ENCODE measurements at regions not wholly inside any gene's neighbourhood (a gene's known extent, or its start where the extent isn't known, plus 50 kb on each side); places are given as distances from the start of the nearest gene placed in this dataset.

- DNase-seq (no peak), ATAC-seq (no peak)
- Histone ChIP-seq H3K27me3 (no peaks in the 10 kb centered on the region), H3K4me3 (no peak overlapping the region), H3K9me3 (no peaks in the 10 kb centered on the region), H3K36me3 (no peaks in the 10 kb centered on the region), H3K27ac (no peak overlapping the region), H3K4me1 (no peaks in the 10 kb centered on the region)
- TF ChIP-seq, protein P1, sequence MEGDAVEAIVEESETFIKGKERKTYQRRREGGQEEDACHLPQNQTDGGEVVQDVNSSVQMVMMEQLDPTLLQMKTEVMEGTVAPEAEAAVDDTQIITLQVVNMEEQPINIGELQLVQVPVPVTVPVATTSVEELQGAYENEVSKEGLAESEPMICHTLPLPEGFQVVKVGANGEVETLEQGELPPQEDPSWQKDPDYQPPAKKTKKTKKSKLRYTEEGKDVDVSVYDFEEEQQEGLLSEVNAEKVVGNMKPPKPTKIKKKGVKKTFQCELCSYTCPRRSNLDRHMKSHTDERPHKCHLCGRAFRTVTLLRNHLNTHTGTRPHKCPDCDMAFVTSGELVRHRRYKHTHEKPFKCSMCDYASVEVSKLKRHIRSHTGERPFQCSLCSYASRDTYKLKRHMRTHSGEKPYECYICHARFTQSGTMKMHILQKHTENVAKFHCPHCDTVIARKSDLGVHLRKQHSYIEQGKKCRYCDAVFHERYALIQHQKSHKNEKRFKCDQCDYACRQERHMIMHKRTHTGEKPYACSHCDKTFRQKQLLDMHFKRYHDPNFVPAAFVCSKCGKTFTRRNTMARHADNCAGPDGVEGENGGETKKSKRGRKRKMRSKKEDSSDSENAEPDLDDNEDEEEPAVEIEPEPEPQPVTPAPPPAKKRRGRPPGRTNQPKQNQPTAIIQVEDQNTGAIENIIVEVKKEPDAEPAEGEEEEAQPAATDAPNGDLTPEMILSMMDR (IDR thresholded peaks at IDR 0.05) = no peak
- intact Hi-C loops (cut with DNase I) = no loop called here
Observed at GRCh38 chr3:146861262-146861661, 256.1 kb upstream of the PLSCR5 start.

DNA sequence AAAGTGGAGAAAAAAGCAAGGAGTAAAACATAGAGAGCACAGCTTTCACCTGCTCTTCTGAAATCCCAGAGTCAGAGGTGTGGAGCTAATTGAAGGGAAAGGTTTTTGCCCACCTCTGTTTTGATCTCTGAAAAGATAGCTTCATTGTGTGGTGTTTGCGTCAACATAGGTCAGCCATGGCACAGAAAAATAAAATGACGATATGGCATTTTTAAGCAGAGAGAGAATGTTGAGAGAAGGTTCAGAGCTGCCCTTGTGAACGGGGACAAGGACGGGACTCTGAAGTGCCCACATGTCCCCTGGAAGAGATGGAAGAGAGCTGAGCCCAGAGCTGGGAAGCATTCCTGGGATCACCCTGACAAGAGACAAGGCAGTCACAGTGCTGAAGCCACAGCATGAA is 249.4 kb upstream of the PLSCR5 start:
- DNase-seq (no peak), ATAC-seq (no peak)
- H3K4me3 ChIP-seq = no peak overlapping the region
- H3K27ac ChIP-seq = no peak overlapping the region
- no peaks in the 10 kb centered on the region for H3K27me3 ChIP-seq
- no peaks in the 10 kb centered on the region for H3K9me3 ChIP-seq
- H3K36me3 ChIP-seq = no peaks in the 10 kb centered on the region
- TF ChIP-seq, protein P1 (IDR thresholded peaks at IDR 0.05) = no peak
- intact Hi-C loops (cut with DNase I) = no loop called here
- H3K4me1 ChIP-seq = no peaks in the 10 kb centered on the region

DNA sequence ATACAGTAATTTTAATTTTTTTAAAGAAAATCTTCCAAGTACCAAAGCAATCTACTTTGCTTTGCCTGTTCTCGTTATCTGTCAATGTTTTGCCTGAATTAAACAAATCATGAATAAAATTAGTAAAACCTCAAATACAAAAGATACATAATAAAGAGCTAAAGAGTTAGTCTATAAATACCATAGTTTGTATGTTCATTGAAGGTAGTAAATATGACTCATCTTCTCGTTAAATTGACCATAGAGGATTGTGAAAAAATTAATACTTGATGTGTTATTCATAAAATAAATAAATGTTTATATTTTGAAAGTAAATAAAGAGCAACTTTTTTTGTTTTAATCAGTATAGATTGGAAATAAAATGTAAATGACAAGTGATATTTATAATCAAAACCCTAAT is 246.5 kb upstream of the PLSCR5 start:
- no peaks in the 10 kb centered on the region for H3K36me3 ChIP-seq
- H3K4me1 ChIP-seq = no peaks in the 10 kb centered on the region
- TF ChIP-seq, protein P1 (IDR thresholded peaks at IDR 0.05) = no peak
- intact Hi-C loops (cut with DNase I) = no loop called here
- H3K4me3 ChIP-seq = no peak overlapping the region
- ATAC-seq = no peak
- no peaks in the 10 kb centered on the region for H3K27me3 ChIP-seq
- no peaks in the 10 kb centered on the region for H3K9me3 ChIP-seq
- H3K27ac ChIP-seq = no peak overlapping the region
- DNase-seq = no peak

- no peak overlapping the region for H3K4me3 ChIP-seq
- H3K4me1 ChIP-seq = no peaks in the 10 kb centered on the region
- no peak for DNase-seq
- no peaks in the 10 kb centered on the region for H3K36me3 ChIP-seq
- no peaks in the 10 kb centered on the region for H3K9me3 ChIP-seq
- no peak for ATAC-seq
- no peaks in the 10 kb centered on the region for H3K27me3 ChIP-seq
- TF ChIP-seq, protein P1 (IDR thresholded peaks at IDR 0.05) = no peak
- no peak overlapping the region for H3K27ac ChIP-seq
- intact Hi-C loops (cut with DNase I) = no loop called here
Observed at GRCh38 chr3:146845361-146845760, 240.2 kb upstream of the PLSCR5 start.

DNA sequence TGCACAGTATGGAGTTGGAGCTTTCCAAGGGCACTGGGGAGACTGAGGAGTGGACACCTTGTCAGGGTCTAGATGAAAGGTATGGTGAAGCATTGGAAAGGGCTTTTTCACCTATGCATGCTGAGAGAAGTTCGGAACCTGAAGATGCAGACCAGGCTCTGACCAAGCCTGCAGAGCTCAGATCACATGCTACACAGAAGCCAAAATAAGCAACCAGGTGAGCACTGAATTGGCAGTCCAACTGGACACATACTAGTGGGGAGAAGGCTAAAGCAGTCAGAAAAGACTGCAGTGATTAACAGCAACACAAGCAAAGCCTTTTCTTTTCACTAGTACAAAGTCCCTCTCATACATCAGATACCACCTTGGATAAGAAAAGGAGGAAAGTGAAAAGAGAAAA is 238.3 kb upstream of the PLSCR5 start:
- no peak for ATAC-seq
- H3K4me1 ChIP-seq = no peaks in the 10 kb centered on the region
- no peak for DNase-seq

More for the DNA sequence above, 238.3 kb upstream of the PLSCR5 start:
- Histone ChIP-seq H3K27me3 (no peaks in the 10 kb centered on the region), H3K27ac (no peak overlapping the region), H3K4me3 (no peak overlapping the region), H3K36me3 (no peaks in the 10 kb centered on the region), H3K9me3 (no peaks in the 10 kb centered on the region)
- TF ChIP-seq, protein P1 (IDR thresholded peaks at IDR 0.05) = no peak
- intact Hi-C loops (cut with DNase I) = no loop called here

All from left lung (tissue), 4 donors.